ENCODE measurements at regions not wholly inside any gene's neighbourhood (a gene's known extent, or its start where the extent isn't known, plus 50 kb on each side); places are given as distances from the start of the nearest gene placed in this dataset.

DNA sequence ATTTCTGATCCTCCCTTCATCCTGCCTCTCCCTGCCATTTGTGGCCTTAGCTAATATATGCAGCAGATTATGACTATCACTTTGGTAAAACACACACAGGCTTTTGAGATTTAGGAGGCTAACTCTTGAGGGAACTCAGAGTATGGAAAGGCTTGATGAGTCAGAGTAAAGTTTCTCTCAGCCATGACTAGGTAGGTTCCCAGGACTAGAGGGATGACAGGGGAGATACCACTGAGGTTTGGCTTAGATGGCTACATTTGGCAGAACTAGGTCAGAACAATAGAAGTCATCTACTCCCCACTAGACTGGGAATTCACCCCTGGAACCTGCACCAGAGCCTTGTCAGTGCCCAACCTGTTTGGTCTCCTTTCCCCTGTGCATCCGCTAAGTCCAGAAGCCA lies 585.7 kb downstream of the TLL1 start:
- Histone ChIP-seq H3K14ac (ENCODE audit: insufficient read length) (no peak overlapping the region), H3K4me3 (ENCODE audit: extremely low read depth in 1 of 4, insufficient read depth in 2 of 4, low read depth in 3 of 4, low read length in 4 of 4) (no peak overlapping the region), H3K18ac (ENCODE audit: extremely low read depth, low read length) (no peak overlapping the region), H3K56ac (replicated peaks; ENCODE audit: insufficient read length, low read depth, low read length) (no peak overlapping the region), H3K27ac (ENCODE audit: low read depth, low read length) (no peak overlapping the region), H3K4me1 (replicated peaks in 1 of 4; ENCODE audit: control insufficient read depth in 3 of 4, insufficient read depth in 4 of 4, low read length in 3 of 4) (no peaks in the 10 kb centered on the region), H2BK12ac (ENCODE audit: low read depth, low read length) (no peak overlapping the region), H3K36me3 (ENCODE audit: control insufficient read depth in 2 of 4, insufficient read depth in 4 of 4, low read length in 3 of 4) (no peaks in the 10 kb centered on the region), H3K9me3 (ENCODE audit: insufficient read depth in 2 of 2, low read depth in 1 of 2, low read length in 1 of 2) (0 out of 4 replicates have a peak, but pooled peaks cover 0 to 3% of the 10 kb centered on the region in 2 experiments), H3K4ac (replicated peaks; ENCODE audit: insufficient read length, low read depth, low read length) (no peak overlapping the region), H3K27me3 (replicated peaks in 1 of 4; ENCODE audit: control insufficient read depth in 3 of 4, extremely low read depth in 1 of 4, insufficient read depth in 3 of 4, low read length in 3 of 4) (no peaks in the 10 kb centered on the region), H4K91ac (replicated peaks; ENCODE audit: insufficient read length, low read length) (no peak overlapping the region), H2AFZ (ENCODE audit: low read length) (0 out of 2 replicates have a peak overlapping the region, but pooled peaks have one; percentile 62), H3K23ac (ENCODE audit: insufficient read length) (no peak overlapping the region), H4K5ac (ENCODE audit: insufficient read length, low read depth, low read length) (no peak overlapping the region), H3K23me2 (ENCODE audit: low read depth, low read length) (no peaks in the 10 kb centered on the region), H2BK15ac (ENCODE audit: low read length) (no peak overlapping the region), H3K79me2 (ENCODE audit: control insufficient read depth in 1 of 2, insufficient read depth in 2 of 2, low read length in 2 of 2) (no peaks in the 10 kb centered on the region), H2BK120ac (replicated peaks; ENCODE audit: low read depth, low read length) (no peak overlapping the region), H4K20me1 (replicated peaks in 1 of 2; ENCODE audit: control insufficient read depth in 1 of 2, insufficient read depth in 2 of 2, low read length in 2 of 2) (no peaks in the 10 kb centered on the region), H3K9ac (replicated peaks in 1 of 4; ENCODE audit: extremely low read depth in 1 of 4, low read depth in 3 of 4, low read length in 3 of 4) (no peak overlapping the region), H2AK5ac (ENCODE audit: low read depth, low read length) (no peak overlapping the region), H3K4me2 (ENCODE audit: insufficient read depth in 1 of 2, low read depth in 2 of 2, low read length in 2 of 2) (no peak overlapping the region), H2BK5ac (ENCODE audit: low read depth, low read length) (no peak overlapping the region), H3K79me1 (ENCODE audit: low read depth, low read length) (no peaks in the 10 kb centered on the region), H4K8ac (ENCODE audit: extremely low read depth, insufficient read depth, low read length) (no peak overlapping the region), H2BK20ac (ENCODE audit: low read length) (no peak overlapping the region)
- TF ChIP-seq YY1 (IDR thresholded peaks at IDR 0.05; ENCODE audit: low read depth, low read length) = no peak
- no peak for TF ChIP-seq TAF1 (IDR thresholded peaks at IDR 0.05; ENCODE audit: low read depth, low read length)
- no peak for TF ChIP-seq ZNF274 (IDR thresholded peaks at IDR 0.05; ENCODE audit: borderline replicate concordance, extremely low read depth, low read length)
- no peak for TF ChIP-seq TBP (IDR thresholded peaks at IDR 0.05; ENCODE audit: low read depth, low read length)
- TF ChIP-seq CEBPB (IDR thresholded peaks at IDR 0.05; ENCODE audit: low read depth, low read length) = no peak
- TF ChIP-seq KDM5A (IDR thresholded peaks at IDR 0.05; ENCODE audit: low read length) = no peak
- no peak for TF ChIP-seq PHF8 (conservative IDR thresholded peaks at IDR 0.05; ENCODE audit: low read depth, low read length)
- no peak for TF ChIP-seq TCF12 (IDR thresholded peaks at IDR 0.05; ENCODE audit: low read depth, low read length)
- TF ChIP-seq KDM4A (IDR thresholded peaks at IDR 0.05; ENCODE audit: low read depth, low read length, severe bottlenecking) = no peak
- TF ChIP-seq POLR2A (IDR thresholded peaks at IDR 0.05; ENCODE audit: control extremely low read depth in 1 of 2, low read depth in 2 of 2, low read length in 2 of 2) = no peak
- no peak for TF ChIP-seq HDAC2 (IDR thresholded peaks at IDR 0.05; ENCODE audit: borderline replicate concordance in 1 of 2, low read depth in 2 of 2, low read length in 2 of 2)
- no peak for TF ChIP-seq CTBP2 (IDR thresholded peaks at IDR 0.05; ENCODE audit: borderline replicate concordance, insufficient read depth, insufficient read length, low read length)
- ChIA-PET POLR2A (ENCODE audit: partially characterized antibody) (no interaction called here), CTCF (ENCODE audit: partially characterized antibody) (no interaction called here)
- FAIRE-seq = no peak
- 92% methylated on average over 1 of the region's 1 CpG; no CpG with 5 or more reads in 1 of the 2 experiments for WGBS, 2 experiments (ENCODE audit: extremely low coverage in 1 of 2, insufficient coverage in 1 of 2, insufficient read length in 1 of 2, insufficient replicate concordance in 2 of 2, low coverage in 1 of 2, low lambda C conversion rate in 2 of 2, missing lambda C conversion rate in 1 of 2)
- DNase-seq (ENCODE audit: low read depth in 1 of 2, low spot score in 2 of 2) = no peak
